ENCODE measurements at regions not wholly inside any gene's neighbourhood (a gene's known extent, or its start where the extent isn't known, plus 50 kb on each side); places are given as distances from the start of the nearest gene placed in this dataset.

- TF ChIP-seq CTCF (IDR thresholded peaks at IDR 0.05; ENCODE audit: insufficient read depth, low read depth, low read length) (no peak), EZH2 (IDR thresholded peaks at IDR 0.05; ENCODE audit: insufficient read depth, low read length) (no peak)
Measured at GRCh38 chr6:94163877-94164276, 744.5 kb upstream of the EPHA7 start.

All from astrocyte (in vitro differentiated cells and primary cell).